A549 (cell line): ENCODE measurements at regions not wholly inside any gene's neighbourhood (a gene's known extent, or its start where the extent isn't known, plus 50 kb on each side); places are given as distances from the start of the nearest gene placed in this dataset.

Experiments used
- ATAC-seq, 2 experiments: fragments of 200-7000 bp in 1 of 2; fragments of >200 bp in 1 of 2; cut with Nextera tagmentation in 1 of 2; cut with Tn5 transposase in 1 of 2; 3 replicates each; pipeline versions ENCODE4 v1.8.0 to v1.9.1; 2018 to 2020; ENCODE audit warnings: mild to moderate bottlenecking in 1 of 2, moderate library complexity in 1 of 2
- CTCF ChIA-PET: fragments of 300-600 bp; sonication (Branson Sonifier 250); formaldehyde crosslinking; extraction: SDS; loops from one replicate; lab custom pipeline; 2021; ENCODE audit warnings: antibody characterized with exemption, inconsistent platforms; lab: Yijun Ruan, JAX
- POLR2A ChIA-PET: fragments of 350-600 bp; formaldehyde crosslinking; extraction: SDS; loops from one replicate; lab custom pipeline; 2021; ENCODE audit warnings: antibody characterized with exemption, inconsistent platforms; lab: Yijun Ruan, JAX
- DNase-seq, 2 experiments: peaks; one replicate each; pipeline versions ENCODE4 v3.0.0 to v3.0.0-alpha.2; 2011 to 2016; ENCODE audit warnings: low read depth in 1 of 2, low spot score in 1 of 2
- FAIRE-seq: peaks from 2 replicates; lab custom pipeline; 2011; peaks lifted over from hg19 to GRCh38; lab: Jason Lieb, UNC
- H3K27ac ChIP-seq, 2 experiments: fragments of >200 bp; sonication (Bioruptor Twin); formaldehyde crosslinking; 3 replicates each; pipeline ENCODE4 v1.5.1; 2016 to 2017
- H3K4me1 ChIP-seq: fragments of >200 bp; sonication (Bioruptor Twin); formaldehyde crosslinking; 3 replicates; pipeline ENCODE4 v1.6.1; 2016
- H3K4me2 ChIP-seq: fragments of >200 bp; sonication (Bioruptor Twin); formaldehyde crosslinking; 3 replicates; pipeline ENCODE4 v1.6.1; 2016
- H3K4me3 ChIP-seq: fragments of >200 bp; sonication (Bioruptor Twin); formaldehyde crosslinking; 3 replicates; pipeline ENCODE4 v1.5.1; 2016
- H3K9me3 ChIP-seq: fragments of >200 bp; sonication (Bioruptor Twin); formaldehyde crosslinking; 3 replicates; pipeline ENCODE4 v1.6.1; 2016
- CHD4 ChIP-seq: fragments of 200-600 bp; sonication (generic); IDR thresholded peaks from 2 replicates; pipeline ENCODE4 v1.6.1; 2016; ENCODE audit warnings: antibody characterized with exemption, mild to moderate bottlenecking, borderline replicate concordance
- EHMT2 ChIP-seq: fragments of 200-600 bp; sonication (generic); IDR thresholded peaks from 2 replicates; pipeline ENCODE4 v1.6.1; 2016; ENCODE audit warnings: antibody characterized with exemption, low read depth, mild to moderate bottlenecking, moderate library complexity
- EP300 ChIP-seq, 2 experiments: fragments of >200 bp; sonication (Bioruptor Twin); formaldehyde crosslinking; IDR thresholded peaks; 2 replicates in 1 of 2; 3 replicates in 1 of 2; pipeline ENCODE4 v1.6.1; 2016 to 2017
- ESRRA ChIP-seq: fragments of 150-350 bp; IDR thresholded peaks from 2 replicates; pipeline ENCODE4 v1.6.1; 2014; ENCODE audit warnings: mild to moderate bottlenecking, low read length, borderline replicate concordance
- GATA3 ChIP-seq: IDR thresholded peaks from 2 replicates; pipeline ENCODE4 v1.6.1; 2012; ENCODE audit warnings: borderline replicate concordance
- HEYL ChIP-seq: fragments of 250-450 bp; sonication (Bioruptor Pico); IDR thresholded peaks from 2 replicates; pipeline ENCODE4 v1.8.0; 2021; ENCODE audit warnings: mild to moderate bottlenecking, moderate library complexity
- HOXA7 ChIP-seq: fragments of 250-450 bp; sonication (Bioruptor Pico); IDR thresholded peaks from 2 replicates; pipeline ENCODE4 v1.5.0; 2020; ENCODE audit warnings: mild to moderate bottlenecking, moderate library complexity
- HOXB13 ChIP-seq: fragments of 250-450 bp; sonication (Bioruptor Pico); IDR thresholded peaks from 2 replicates; pipeline ENCODE4 v1.5.0; 2020; ENCODE audit warnings: low read depth, mild to moderate bottlenecking, moderate library complexity
- JUNB ChIP-seq: fragments of >200 bp; sonication (Bioruptor Twin); formaldehyde crosslinking; IDR thresholded peaks from 2 replicates; pipeline ENCODE4 v1.6.1; 2016
- KDM1A ChIP-seq: fragments of 200-600 bp; sonication (generic); IDR thresholded peaks from 2 replicates; pipeline ENCODE4 v1.6.1; 2016; ENCODE audit warnings: low read depth, mild to moderate bottlenecking
- MAFK ChIP-seq: fragments of 450-650 bp; IDR thresholded peaks from 2 replicates; pipeline ENCODE4 v1.6.1; 2014; ENCODE audit not compliant: partially characterized antibody
- MAZ ChIP-seq: fragments of 150-350 bp; IDR thresholded peaks from 2 replicates; pipeline ENCODE4 v1.6.1; 2014; ENCODE audit warnings: antibody characterized with exemption, low read depth, low read length, borderline replicate concordance
- MYC ChIP-seq: IDR thresholded peaks from 2 replicates; pipeline ENCODE4 v1.6.1; 2012; ENCODE audit warnings: mild to moderate bottlenecking, inconsistent platforms, low read length, improper control_type of control experiment, borderline replicate concordance
- NFE2L2 ChIP-seq: fragments of 150-350 bp; conservative IDR thresholded peaks from 2 replicates; pipeline ENCODE4 v1.6.1; 2014; ENCODE audit warnings: low read length
- NR3C1 ChIP-seq: fragments of >200 bp; sonication (Bioruptor Twin); formaldehyde crosslinking; IDR thresholded peaks from 3 replicates; pipeline ENCODE4 v1.6.1; 2017
- RAD21 ChIP-seq, 2 experiments: fragments of >200 bp in 1 of 2; sonication (Bioruptor Twin) in 1 of 2; formaldehyde crosslinking in 1 of 2; IDR thresholded peaks in 1 of 2; conservative IDR thresholded peaks in 1 of 2; 2 replicates in 1 of 2; 3 replicates in 1 of 2; pipeline ENCODE4 v1.6.1; 2012 to 2018; ENCODE audit warnings: inconsistent platforms in 1 of 2
- RCOR1 ChIP-seq: fragments of 150-350 bp; IDR thresholded peaks from 2 replicates; pipeline ENCODE4 v1.6.1; 2014; ENCODE audit warnings: antibody characterized with exemption, low read length, low read depth
- RNF2 ChIP-seq: fragments of 200-600 bp; sonication (generic); IDR thresholded peaks from 2 replicates; pipeline ENCODE4 v1.6.1; 2016; ENCODE audit warnings: low read depth, mild to moderate bottlenecking, antibody characterized with exemption, moderate library complexity, borderline replicate concordance
- SREBF2 ChIP-seq: fragments of 450-650 bp; IDR thresholded peaks from 2 replicates; pipeline ENCODE4 v1.6.1; 2014; ENCODE audit warnings: mild to moderate bottlenecking, moderate library complexity
- ZSCAN20 ChIP-seq: fragments of 250-450 bp; sonication (Bioruptor Pico); IDR thresholded peaks from 2 replicates; pipeline ENCODE4 v1.8.0; 2022; ENCODE audit warnings: mild to moderate bottlenecking, moderate library complexity
- WGBS: methylation state at CpG from one replicate; pipeline ENCODE4 v1.1.6; 2017; ENCODE audit errors: missing lambda C conversion rate; 5-methylcytosine and 5-hydroxymethylcytosine counted together
- TF ChIP-seq, protein P1 (sequence below): fragments of >200 bp; sonication (Bioruptor Twin); formaldehyde crosslinking; IDR thresholded peaks from 3 replicates; pipeline ENCODE4 v1.6.1; 2016
- TF ChIP-seq, protein P2 (sequence below): IDR thresholded peaks from 2 replicates; pipeline ENCODE4 v1.6.1; 2012
- TF ChIP-seq, protein P3 (sequence below): fragments of 150-350 bp; IDR thresholded peaks from 2 replicates; pipeline ENCODE4 v1.6.1; 2014; ENCODE audit warnings: low read depth, mild to moderate bottlenecking, low read length
- TF ChIP-seq, protein P4 (sequence below): fragments of >200 bp; sonication (Bioruptor Twin); formaldehyde crosslinking; IDR thresholded peaks from 3 replicates; pipeline ENCODE4 v1.5.1; 2016

DNA sequence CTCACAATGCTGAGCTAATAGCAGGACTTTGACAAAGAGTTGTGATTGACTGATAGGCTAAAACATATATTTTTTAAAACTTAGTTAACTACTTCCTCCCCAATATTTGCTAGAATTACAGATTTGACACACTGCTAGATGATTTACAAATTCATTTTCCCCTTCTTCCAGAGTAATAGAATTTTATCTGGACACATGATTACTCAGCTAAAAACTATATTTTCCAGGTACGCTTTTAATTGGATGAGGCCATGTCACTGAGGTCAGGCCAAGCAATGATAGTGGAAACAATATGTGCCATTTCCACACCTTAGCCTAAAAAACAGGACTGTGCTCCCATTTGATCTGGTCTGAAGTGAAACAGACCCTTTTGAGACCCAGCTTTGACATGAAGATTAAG lies 193.3 kb upstream of the PGRMC2 start (continued):
- TF ChIP-seq MYC: no peak
- no peak for TF ChIP-seq EP300 (IDR thresholded peaks at IDR 0.05)
- TF ChIP-seq RAD21 (conservative IDR thresholded peaks at IDR 0.05 in 1 of 2, IDR thresholded peaks at IDR 0.05 in 1 of 2): no peak
- TF ChIP-seq, protein P1, sequence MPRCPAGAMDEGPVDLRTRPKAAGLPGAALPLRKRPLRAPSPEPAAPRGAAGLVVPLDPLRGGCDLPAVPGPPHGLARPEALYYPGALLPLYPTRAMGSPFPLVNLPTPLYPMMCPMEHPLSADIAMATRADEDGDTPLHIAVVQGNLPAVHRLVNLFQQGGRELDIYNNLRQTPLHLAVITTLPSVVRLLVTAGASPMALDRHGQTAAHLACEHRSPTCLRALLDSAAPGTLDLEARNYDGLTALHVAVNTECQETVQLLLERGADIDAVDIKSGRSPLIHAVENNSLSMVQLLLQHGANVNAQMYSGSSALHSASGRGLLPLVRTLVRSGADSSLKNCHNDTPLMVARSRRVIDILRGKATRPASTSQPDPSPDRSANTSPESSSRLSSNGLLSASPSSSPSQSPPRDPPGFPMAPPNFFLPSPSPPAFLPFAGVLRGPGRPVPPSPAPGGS: no peak
- TF ChIP-seq HEYL (CRISPR knock-in tag): no peak
- no peak for TF ChIP-seq JUNB

DNA sequence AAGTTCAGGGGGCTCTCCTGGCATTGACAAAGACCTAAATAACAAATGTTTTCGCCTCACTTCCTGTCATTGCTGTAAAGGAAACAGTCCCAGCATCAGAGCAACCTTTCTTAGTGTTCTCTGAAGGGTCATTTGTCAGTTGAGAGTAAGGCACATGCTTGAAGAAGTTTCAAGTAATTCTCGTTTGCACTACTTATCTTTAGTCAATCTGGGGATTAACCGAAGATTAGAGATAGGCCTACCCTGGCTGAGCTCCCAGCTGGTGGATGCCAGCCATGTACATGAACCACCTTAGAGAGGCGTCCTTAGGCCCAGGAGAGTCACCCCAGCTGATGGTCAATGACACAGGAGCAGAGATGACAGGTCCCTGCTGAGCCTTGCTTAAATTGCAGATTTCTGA lies 189.9 kb upstream of the PGRMC2 start:
- FAIRE-seq: no peak
- CTCF ChIA-PET: no interaction called here

DNA sequence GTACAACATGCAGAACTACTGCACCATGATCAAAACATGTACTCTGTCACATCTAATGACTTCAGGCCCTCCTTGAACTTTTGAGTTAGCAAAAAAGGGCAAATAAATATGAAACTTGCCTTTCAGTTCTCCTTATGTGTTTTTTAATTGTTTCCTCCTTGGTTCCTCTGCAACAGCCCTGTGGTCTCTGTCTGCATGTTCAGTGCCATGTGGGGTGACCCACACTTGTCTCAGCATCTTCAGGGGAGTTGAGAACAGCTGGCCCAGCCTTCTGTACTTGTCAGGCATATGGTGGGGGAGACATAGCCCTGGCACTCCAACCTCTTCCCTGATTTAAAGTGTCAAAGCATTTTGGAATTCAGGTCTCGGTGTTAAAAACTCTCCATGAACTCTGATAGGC lies 188.0 kb upstream of the PGRMC2 start:
- ATAC-seq: no peak
- WGBS: 88% methylated on average over 1 of the region's 1 CpG
- 0 out of 6 replicates have a peak overlapping the region, but pooled peaks of 1 of the 2 experiments have one; percentile 27 for H3K27ac ChIP-seq
- TF ChIP-seq ESRRA (no peak), HOXA7 (CRISPR knock-in tag) (no peak), HOXB13 (CRISPR knock-in tag) (no peak), MYC (no peak), ZSCAN20 (CRISPR knock-in tag) (no peak), MAFK (no peak), RCOR1 (no peak), MAZ (no peak), HEYL (CRISPR knock-in tag) (no peak), RNF2 (no peak), CHD4 (no peak), NR3C1 (no peak), KDM1A (no peak), SREBF2 (no peak), NFE2L2 (no peak)
- TF ChIP-seq, protein P1: no peak
- TF ChIP-seq, protein P2, sequence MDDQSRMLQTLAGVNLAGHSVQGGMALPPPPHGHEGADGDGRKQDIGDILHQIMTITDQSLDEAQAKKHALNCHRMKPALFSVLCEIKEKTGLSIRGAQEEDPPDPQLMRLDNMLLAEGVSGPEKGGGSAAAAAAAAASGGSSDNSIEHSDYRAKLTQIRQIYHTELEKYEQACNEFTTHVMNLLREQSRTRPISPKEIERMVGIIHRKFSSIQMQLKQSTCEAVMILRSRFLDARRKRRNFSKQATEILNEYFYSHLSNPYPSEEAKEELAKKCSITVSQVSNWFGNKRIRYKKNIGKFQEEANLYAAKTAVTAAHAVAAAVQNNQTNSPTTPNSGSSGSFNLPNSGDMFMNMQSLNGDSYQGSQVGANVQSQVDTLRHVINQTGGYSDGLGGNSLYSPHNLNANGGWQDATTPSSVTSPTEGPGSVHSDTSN: no peak
- TF ChIP-seq, protein P3, sequence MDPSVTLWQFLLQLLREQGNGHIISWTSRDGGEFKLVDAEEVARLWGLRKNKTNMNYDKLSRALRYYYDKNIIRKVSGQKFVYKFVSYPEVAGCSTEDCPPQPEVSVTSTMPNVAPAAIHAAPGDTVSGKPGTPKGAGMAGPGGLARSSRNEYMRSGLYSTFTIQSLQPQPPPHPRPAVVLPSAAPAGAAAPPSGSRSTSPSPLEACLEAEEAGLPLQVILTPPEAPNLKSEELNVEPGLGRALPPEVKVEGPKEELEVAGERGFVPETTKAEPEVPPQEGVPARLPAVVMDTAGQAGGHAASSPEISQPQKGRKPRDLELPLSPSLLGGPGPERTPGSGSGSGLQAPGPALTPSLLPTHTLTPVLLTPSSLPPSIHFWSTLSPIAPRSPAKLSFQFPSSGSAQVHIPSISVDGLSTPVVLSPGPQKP: no peak
- TF ChIP-seq, all 56 proteins: peak for 0
- CTCF ChIA-PET: no interaction called here
- Histone ChIP-seq H3K4me3 (no peak overlapping the region), H3K4me2 (no peak overlapping the region), H3K4me1 (peaks cover 11% of the 10 kb centered on the region), H3K9me3 (no peaks in the 10 kb centered on the region)
- FAIRE-seq (no peak), DNase-seq (no peak)
- POLR2A ChIA-PET: no interaction called here

More for the DNA sequence above, 189.9 kb upstream of the PGRMC2 start:
- POLR2A ChIA-PET: no interaction called here
- Histone ChIP-seq H3K4me1 (no peaks in the 10 kb centered on the region), H3K4me2 (no peak overlapping the region), H3K9me3 (no peaks in the 10 kb centered on the region), H3K4me3 (no peak overlapping the region), H3K27ac (no peak overlapping the region)
- ATAC-seq (no peak), DNase-seq (no peak)
- 77% methylated on average over 4 of the region's 4 CpGs for WGBS
- no peak for TF ChIP-seq SREBF2
- no peak for TF ChIP-seq EHMT2
- TF ChIP-seq KDM1A: no peak
- TF ChIP-seq HOXB13 (CRISPR knock-in tag): no peak
- TF ChIP-seq, protein P4, sequence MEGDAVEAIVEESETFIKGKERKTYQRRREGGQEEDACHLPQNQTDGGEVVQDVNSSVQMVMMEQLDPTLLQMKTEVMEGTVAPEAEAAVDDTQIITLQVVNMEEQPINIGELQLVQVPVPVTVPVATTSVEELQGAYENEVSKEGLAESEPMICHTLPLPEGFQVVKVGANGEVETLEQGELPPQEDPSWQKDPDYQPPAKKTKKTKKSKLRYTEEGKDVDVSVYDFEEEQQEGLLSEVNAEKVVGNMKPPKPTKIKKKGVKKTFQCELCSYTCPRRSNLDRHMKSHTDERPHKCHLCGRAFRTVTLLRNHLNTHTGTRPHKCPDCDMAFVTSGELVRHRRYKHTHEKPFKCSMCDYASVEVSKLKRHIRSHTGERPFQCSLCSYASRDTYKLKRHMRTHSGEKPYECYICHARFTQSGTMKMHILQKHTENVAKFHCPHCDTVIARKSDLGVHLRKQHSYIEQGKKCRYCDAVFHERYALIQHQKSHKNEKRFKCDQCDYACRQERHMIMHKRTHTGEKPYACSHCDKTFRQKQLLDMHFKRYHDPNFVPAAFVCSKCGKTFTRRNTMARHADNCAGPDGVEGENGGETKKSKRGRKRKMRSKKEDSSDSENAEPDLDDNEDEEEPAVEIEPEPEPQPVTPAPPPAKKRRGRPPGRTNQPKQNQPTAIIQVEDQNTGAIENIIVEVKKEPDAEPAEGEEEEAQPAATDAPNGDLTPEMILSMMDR: no peak
- TF ChIP-seq HOXA7 (CRISPR knock-in tag): no peak
- no peak for TF ChIP-seq RAD21 (conservative IDR thresholded peaks at IDR 0.05 in 1 of 2, IDR thresholded peaks at IDR 0.05 in 1 of 2)
- TF ChIP-seq GATA3: no peak
- TF ChIP-seq NR3C1: no peak
